Mucosa of gallbladder (tissue), 1 donor: ENCODE measurements at regions not wholly inside any gene's neighbourhood (a gene's known extent, or its start where the extent isn't known, plus 50 kb on each side); places are given as distances from the start of the nearest gene placed in this dataset.
"Not testable (repeated sequence)": the region's sequence is repeated elsewhere in the genome, so short reads cannot be mapped to it uniquely, and the experiment has no call there.

Experiments used
- DNase-seq: peaks from one replicate; pipeline ENCODE4 v3.0.0-alpha.2; 2020; ENCODE audit warnings: low spot score
- donor health status: DM: no; HTN: no; CAD: no.

- DNase-seq: no peak
Measured at GRCh38 chr2:147420947-147421675, 423.7 kb upstream of the ACVR2A start.

GRCh38 chr2:147420517-147420916 lies 424.3 kb upstream of the ACVR2A start:
- DNase-seq: no peak

GRCh38 chr2:147416099-147416498 lies 428.7 kb upstream of the ACVR2A start:
- DNase-seq: no peak

- DNase-seq: not testable (repeated sequence)
Measured at GRCh38 chr2:147414656-147415055, 430.2 kb upstream of the ACVR2A start.

GRCh38 chr2:147408357-147408756 lies 436.5 kb upstream of the ACVR2A start:
- no peak for DNase-seq

GRCh38 chr2:147405651-147406050 lies 439.2 kb upstream of the ACVR2A start:
- no peak for DNase-seq

- no peak for DNase-seq
Measured at GRCh38 chr2:147398996-147399395, 445.8 kb upstream of the ACVR2A start.

- DNase-seq: no peak
Measured at GRCh38 chr2:147398301-147398700, 446.5 kb upstream of the ACVR2A start.

- no peak for DNase-seq
Measured at GRCh38 chr2:147396890-147397289, 447.9 kb upstream of the ACVR2A start.

- DNase-seq: no peak
Measured at GRCh38 chr2:147394179-147394790, 450.5 kb upstream of the ACVR2A start.

GRCh38 chr2:147392180-147392579 lies 452.6 kb upstream of the ACVR2A start:
- DNase-seq: no peak

GRCh38 chr2:147390475-147390874 lies 454.4 kb upstream of the ACVR2A start:
- no peak for DNase-seq

- no peak for DNase-seq
Measured at GRCh38 chr2:147389218-147389617, 455.6 kb upstream of the ACVR2A start.

- DNase-seq: no peak
Measured at GRCh38 chr2:147388217-147388616, 456.6 kb upstream of the ACVR2A start.

GRCh38 chr2:147386284-147386683 lies 458.5 kb upstream of the ACVR2A start:
- no peak for DNase-seq

- DNase-seq: no peak
Measured at GRCh38 chr2:147385600-147385999, 459.2 kb upstream of the ACVR2A start.

GRCh38 chr2:147384659-147385058 lies 460.2 kb upstream of the ACVR2A start:
- no peak for DNase-seq

GRCh38 chr2:147382322-147382948 lies 462.4 kb upstream of the ACVR2A start:
- peak; percentile 44 for DNase-seq

GRCh38 chr2:147378403-147378802 lies 466.4 kb upstream of the ACVR2A start:
- DNase-seq: no peak

GRCh38 chr2:147375073-147375472 lies 469.8 kb upstream of the ACVR2A start:
- DNase-seq: no peak

- no peak for DNase-seq
Measured at GRCh38 chr2:147374423-147374811, 470.4 kb upstream of the ACVR2A start.

- DNase-seq: no peak
Measured at GRCh38 chr2:147373800-147374422, 470.9 kb upstream of the ACVR2A start.

GRCh38 chr2:147368306-147368705 lies 476.5 kb upstream of the ACVR2A start:
- DNase-seq: no peak
